HG02943 (cell line): ENCODE measurements at regions not wholly inside any gene's neighbourhood (a gene's known extent, or its start where the extent isn't known, plus 50 kb on each side); places are given as distances from the start of the nearest gene placed in this dataset.

Source experiments
- ATAC-seq: cut with Tn5 transposase; IDR thresholded peaks from one replicate; pipeline ENCODE4 v1.9.1; 2021; ENCODE audit warnings: mild to moderate bottlenecking, low read depth, moderate library complexity; ENCODE audit not compliant: unreplicated experiment

- ATAC-seq: no peak
Measured at GRCh38 chr6:95328231-95328630, 249.1 kb upstream of the MANEA start.

DNA sequence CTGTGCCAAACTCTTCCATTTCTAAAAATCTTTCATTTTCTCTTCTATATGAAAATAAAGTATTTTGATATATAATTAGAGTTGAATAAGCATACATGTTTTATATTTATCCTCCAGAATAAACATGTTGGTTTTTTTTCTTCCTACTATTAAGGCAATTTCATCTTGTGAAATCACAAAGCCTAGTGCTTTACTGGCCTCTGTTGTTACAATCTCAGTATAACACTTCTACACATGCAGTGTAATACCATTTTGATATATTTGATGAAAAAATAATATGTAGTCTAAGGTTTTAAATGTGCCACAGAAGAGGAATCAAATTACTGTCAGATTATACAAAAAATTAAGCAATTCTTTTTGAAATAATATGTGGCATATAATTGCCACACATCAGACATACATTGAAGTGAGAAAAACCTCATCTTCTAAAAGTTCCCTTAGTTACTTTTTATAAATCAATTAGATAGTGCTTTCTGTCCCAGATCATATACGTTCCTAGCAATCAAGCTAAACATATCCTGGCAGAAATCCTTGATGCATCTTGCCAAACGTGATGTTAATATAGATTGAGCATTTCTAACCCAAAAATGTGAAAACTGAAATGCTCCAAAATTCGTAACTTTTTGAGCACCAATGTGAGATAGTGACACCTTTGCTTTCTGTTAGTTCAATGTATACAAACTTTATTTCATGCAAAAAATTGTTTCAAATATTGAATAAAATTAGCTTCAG is 225.1 kb upstream of the MANEA start:
- no peak for ATAC-seq

DNA sequence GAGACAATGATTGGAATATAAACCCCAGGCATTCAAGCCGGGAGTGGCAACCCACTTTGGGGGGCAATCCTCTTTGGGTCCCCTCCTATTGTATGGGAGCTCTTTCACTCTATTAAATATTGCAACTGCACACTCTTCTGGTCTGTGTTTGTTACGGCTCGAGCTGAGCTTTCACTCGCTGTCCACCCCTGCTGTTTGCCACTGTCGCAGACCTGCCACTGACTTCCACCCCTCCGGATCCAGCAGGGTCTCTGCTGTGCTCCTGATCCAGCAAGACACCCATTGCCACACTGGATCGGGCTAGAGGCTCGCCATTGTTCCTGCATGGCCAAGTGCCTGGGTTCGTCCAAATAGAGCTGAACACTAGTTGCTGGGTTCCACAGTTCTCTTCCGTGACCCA is 222.8 kb upstream of the MANEA start:
- no peak for ATAC-seq

DNA sequence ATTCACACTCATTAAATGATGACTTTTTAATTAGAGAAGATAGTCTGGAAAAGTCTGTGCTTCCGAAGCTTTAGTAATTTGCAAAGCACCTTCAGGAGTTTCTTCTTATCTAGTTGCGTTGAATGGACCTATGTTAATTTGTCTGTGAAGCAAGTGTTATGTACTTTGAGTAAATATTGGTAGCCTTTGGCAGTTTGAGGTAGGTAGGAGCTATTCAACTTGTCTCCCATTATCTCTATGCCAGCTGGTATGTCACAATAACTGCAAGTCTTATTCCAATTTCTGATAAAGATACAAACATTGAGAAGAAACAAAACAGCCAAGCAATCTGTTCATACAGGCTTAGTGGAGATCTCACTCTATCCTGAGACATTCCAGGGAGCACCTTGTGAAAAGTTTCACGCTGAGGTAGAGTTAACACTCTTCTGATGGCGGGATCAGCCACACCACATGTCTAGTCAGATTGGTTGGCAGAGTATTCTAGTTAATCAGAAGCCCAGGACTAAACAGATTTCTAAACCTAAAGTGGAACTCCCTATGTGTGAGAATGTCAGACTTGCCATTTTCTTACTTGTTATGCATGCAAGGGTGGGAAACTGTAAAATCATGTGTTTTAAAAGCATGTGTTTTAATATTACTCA is 219.8 kb upstream of the MANEA start:
- no peak for ATAC-seq

DNA sequence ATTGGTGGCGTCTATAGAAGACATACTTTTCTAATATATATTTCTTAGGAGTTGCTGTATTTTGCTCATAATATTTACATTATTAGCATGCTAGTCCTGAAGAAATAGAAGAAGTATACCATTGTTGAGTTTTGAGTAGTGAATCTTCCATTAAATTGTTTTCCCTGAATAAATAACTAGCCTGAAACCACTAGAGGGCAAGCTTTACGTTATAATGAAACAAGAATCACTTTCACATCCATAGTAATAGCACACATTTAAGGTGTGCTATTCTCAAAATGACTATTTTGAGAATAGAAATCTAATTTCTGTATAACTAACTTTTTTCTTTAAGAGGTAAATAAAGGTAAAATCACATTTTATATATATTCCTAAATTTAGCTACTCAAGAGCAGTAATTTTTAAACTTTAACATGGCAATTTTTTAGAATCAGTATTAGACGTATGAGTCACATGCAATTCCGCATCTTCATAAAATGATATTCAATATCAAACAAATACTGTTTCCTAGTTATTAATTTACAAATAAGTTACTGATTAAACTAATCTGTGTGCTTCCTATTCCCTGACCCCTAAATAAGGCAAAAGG is 213.2 kb upstream of the MANEA start:
- ATAC-seq: no peak

- no peak for ATAC-seq
Measured at GRCh38 chr6:95365454-95365853, 211.9 kb upstream of the MANEA start.

DNA sequence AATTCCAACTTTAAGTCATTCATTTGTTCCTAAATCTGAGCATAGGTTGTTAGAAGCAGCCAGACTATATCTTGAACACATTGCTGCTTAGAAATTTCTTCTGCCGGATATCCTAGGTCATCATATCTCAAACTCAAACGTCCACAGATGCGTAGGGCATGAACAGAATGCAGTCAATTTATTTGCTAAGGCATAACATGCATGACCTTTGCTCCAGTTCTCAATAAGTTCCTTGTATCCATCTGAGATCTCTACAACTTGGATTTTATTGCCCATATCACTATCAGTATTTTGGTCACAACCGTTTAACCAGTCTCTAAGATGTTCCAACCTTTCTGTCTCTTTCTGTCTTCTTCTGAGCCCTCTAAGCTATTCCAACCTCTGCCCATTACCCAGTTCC is 210.9 kb upstream of the MANEA start:
- no peak for ATAC-seq

GRCh38 chr6:95383878-95384277 is 193.5 kb upstream of the MANEA start:
- ATAC-seq: no peak

DNA sequence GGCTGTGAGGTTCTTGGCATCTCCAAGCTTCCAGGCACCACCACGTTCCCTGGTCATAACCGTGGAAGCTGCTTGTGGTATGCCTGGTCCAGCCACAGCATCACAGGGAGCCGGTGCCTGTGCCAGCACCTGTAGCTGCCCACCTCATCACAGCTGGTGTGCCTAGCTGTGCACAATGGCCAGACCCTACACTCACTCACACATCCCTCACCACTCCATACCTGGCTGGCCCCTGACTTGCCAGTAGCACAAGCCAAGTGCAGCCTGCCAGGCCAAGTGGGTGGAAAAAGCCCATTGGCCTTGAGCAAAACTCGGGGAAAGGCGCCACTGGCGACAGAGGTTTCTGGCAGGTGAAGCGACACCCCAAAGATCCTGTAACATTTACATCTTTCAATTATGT is 192.3 kb upstream of the MANEA start:
- ATAC-seq: no peak

GRCh38 chr6:95387845-95388244 is 189.5 kb upstream of the MANEA start:
- ATAC-seq: no peak

- ATAC-seq: no peak
Measured at GRCh38 chr6:95404777-95405176, 172.6 kb upstream of the MANEA start.

DNA sequence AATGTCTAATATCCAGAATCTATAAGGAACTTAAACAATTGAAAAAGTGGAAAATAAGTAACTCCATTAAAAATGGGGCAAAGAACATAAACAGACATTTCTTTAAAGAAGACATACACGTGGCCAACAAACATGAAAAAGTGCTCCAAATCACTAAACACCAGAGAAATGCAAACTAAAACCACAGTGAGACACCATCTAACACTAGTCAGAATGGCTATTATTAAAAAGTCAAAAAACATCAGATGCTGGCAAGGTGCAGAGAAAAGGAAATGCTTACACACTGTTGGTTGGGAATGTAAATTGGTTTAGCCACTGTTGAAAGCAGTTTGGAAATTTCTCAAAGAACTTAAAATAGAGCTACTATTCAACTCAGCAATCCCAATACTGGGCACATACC is 169.2 kb upstream of the MANEA start:
- ATAC-seq: no peak

- ATAC-seq: no peak
Measured at GRCh38 chr6:95410168-95410567, 167.2 kb upstream of the MANEA start.

DNA sequence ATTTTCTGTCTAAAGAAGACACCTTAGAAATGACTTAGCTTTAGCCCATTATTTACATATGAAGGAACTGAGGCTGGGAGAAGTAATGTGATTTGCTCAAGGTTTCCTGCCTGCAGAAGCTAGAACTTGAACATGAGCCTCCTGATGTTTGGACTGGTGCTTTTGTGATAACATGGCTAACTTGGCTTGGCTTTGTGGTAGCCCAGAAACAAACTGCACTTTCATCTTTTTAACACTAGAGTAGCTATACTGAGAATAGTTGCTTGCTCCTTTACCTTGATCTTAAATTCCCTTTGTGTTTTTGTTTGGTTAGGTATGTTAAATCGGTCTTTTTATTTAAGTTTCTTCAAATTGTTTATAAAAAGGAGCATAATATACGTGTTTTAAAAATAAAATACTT is 163.5 kb upstream of the MANEA start:
- ATAC-seq: no peak

DNA sequence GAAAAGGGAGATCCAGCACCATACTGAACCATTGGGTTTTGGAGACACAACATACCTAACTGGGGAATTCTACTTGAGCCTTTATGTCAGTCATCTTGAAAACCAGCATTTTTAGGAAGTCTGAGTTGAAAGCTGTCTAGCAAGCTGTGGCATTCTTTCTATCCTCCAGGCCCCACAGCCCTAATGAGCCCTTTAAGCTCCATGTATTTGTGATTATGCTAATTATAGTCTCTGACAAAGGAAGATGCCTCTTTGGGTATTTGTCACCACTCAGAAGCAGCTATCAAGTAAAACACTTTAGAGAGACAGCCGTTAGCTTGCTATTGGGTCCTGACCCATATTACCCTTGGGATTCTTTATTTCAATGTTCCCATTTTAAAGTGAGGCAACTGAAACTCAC is 159.5 kb upstream of the MANEA start:
- no peak for ATAC-seq

GRCh38 chr6:95420792-95421191 is 156.5 kb upstream of the MANEA start:
- ATAC-seq: no peak

GRCh38 chr6:95423331-95423730 is 154.0 kb upstream of the MANEA start:
- no peak for ATAC-seq

DNA sequence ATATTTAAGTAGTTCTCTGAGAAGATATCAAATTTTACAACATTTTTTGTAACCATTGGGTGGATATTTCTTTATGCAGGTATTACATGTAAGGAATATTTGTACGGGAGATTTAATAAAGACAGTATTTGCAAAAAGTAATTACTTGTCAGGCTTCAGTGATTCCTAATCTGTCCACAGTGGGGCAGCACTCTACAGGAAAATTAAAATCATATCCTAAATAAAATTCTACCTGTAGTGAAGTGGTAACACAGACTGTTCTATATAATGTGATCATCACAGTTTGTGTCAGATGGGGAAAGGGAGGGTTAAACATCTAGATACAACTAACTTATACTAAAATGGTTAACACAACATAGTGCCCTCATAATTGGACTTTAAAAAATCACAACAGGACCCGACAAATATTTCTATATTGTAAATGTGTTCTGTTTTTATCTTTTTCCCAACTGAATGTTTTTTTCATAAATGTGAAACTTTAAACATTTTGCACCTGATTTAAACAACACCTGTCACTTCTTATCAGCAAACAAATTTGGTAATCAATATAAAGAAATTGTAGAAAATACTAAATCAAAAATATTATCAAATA is 145.6 kb upstream of the MANEA start:
- ATAC-seq: no peak

DNA sequence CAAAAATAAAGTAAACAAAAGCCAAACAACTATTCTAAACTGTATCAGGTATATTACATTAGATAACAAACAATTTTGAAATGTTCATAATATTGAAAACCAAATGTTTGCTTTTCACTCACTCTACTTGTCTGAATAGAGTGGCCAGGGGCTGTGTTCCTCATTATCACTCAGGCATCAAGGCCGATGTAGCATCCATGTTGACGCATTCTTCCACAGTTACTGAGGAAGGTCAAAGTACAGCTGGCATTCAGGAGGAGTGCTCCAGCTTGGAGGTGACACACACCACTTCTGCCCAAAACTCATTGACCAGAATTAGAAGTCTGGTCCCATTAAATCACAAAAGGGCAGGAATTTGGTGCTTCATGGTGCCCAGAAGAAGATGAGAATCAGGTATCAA is 137.6 kb upstream of the MANEA start:
- ATAC-seq: no peak

DNA sequence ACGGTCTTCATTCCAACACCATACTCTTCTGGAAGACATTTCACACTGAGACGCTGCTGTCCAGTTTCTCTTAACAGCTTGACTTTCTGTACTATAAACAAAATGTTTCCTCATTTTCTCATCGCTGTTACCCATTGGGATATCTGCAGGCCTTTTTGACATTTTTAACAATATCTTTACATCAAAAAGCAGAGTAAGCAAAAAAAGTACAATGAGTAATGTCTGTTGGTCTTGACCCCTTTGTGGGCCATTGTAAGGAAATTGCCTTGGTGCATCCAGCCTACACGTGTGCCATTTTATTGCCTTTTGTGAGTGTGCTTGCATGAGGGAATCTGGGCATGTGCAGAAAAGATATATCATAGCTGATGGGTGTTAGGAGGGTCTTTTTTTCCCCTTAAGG is 129.1 kb upstream of the MANEA start:
- ATAC-seq: no peak

DNA sequence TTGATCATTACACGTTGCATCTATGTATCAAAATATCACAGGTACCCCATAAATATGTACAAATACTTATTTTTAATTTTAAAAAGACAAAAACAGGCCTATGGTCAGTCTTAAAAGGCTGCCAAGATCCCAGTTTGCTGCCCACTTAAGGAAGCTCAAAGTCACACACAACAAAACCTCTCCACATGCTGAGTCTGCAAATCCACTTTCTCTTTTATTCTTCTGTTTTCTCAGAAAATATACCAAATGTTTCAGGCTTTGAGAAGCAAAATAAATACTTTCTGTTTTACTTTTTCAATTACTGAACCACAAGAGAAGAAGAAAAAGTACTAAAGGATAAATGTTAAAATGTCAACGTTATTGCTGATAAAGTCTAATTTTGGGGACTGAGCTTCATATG is 107.8 kb upstream of the MANEA start:
- no peak for ATAC-seq

DNA sequence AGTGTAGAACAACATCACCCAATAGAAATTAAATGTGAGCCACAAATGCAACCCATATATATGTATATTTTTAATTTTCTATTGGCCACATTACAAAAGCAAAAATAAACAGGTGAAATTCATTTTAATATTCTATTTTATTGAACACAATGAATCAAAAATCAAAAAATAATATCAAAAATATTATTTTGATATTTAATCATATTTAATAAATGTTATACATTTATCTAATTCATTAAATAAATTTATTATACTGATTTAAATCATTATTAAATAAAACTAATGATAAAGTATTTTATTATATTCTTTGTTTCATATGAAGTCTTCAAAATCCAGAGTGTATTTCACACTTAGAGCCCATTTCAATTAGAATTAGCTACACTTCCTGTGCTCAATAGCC is 98.4 kb upstream of the MANEA start:
- no peak for ATAC-seq
